ENCODE measurements at regions not wholly inside any gene's neighbourhood (a gene's known extent, or its start where the extent isn't known, plus 50 kb on each side); places are given as distances from the start of the nearest gene placed in this dataset.

DNA sequence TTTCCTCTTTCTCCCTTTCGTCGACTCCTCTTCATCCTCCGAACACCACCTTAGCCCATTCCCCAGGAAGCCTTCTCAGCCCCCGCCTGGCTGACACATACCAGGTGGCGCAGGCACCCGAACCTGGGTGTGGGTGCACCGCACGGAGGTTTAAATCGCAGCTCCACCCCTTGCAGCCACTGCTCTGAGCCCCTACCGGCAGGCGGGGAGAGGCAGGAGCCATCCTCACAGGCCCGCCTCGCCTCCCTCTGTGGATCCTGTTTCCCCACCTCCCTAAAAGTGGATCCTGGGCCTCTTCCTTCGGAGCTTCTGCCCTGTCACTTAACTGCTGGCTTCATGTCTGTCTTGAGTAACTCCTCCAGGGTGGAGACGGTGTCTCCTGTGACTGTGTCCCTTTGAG is 110.7 kb downstream of the OLFM1 start:
- no peak for DNase-seq

GRCh38 chr9:135198586-135199285 is 111.3 kb downstream of the OLFM1 start:
- no peak for DNase-seq

- no peak for DNase-seq
These were observed 112.0 kb downstream of the OLFM1 start for GRCh38 chr9:135199489-135199888.

DNA sequence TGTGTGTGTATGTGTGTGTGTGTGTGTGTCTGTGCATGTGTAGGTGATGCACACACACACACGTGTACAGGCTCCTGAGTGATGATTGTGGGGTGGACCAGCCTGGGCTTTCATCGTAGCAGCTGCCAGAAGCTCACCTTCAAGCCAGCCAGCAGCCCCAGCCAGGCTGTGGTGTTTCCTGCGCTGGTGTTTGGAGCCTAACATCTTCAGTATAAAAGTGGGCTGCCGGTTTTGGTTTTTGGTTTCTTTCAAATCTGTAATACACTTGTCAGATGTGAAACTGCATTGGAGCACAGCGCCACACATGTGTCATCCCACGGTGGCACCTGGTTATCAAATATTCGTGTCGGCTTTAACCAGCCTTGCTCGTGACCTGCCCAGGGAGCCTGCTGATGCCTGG is 114.2 kb downstream of the OLFM1 start:
- DNase-seq: no peak

DNA sequence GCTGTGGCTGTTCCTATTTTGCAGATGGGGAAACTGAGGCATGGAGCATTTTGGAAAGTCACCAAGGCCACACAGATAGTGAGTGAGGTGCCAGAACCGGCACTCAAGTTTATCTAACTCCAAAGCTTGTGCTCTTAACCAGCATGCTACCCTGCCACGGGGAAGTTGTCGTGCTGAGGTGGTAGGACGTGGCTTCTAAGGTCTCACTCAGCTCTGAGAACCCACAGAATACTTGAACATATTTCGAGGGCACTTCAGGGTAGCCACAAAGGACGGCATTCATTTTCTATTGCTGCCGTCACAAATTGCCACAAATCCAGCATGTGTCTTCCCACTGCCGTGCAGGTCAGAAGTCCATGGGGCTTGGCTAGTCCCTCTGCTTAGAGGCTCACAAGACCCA is 116.7 kb downstream of the OLFM1 start:
- no peak for DNase-seq

DNA sequence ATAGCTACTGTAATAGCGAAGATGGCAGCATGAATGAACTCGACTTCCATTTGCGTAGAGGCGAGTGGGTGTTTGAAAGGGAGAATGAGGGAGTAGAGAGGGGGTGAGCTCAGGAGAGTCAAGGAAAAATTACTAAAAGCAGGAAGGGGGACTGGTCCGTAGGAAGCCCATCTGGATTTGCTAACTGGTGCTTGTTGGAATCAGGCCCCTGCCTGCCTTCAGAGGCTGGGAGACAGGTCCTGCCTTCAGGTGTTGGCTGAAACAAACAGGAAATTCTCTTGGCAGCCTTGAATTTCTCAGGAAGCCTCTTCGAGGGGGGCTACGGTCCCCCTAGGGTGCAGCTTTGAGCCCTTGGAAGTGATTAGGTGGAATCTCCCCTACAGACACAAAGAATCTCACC is 121.7 kb downstream of the OLFM1 start:
- no peak for DNase-seq

DNA sequence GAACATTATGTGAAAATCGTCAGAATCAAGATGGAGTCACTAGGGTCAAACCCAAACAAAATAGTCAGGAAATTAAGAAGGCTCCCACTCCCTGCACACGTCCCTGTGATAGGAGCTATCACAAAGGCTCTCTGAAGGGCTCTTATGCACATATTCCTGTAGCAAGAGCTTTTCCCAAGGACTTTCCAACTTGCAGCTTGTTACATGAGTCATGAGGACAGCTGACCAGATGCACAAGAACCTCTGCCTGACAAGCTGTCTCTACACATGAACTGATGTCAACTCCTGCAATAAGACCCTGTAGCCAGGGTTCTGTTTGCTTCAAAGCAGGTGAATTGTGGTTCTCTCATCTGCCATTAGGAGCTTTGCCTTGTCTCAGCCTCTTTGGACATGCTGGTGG is 122.4 kb downstream of the OLFM1 start:
- DNase-seq: no peak

DNA sequence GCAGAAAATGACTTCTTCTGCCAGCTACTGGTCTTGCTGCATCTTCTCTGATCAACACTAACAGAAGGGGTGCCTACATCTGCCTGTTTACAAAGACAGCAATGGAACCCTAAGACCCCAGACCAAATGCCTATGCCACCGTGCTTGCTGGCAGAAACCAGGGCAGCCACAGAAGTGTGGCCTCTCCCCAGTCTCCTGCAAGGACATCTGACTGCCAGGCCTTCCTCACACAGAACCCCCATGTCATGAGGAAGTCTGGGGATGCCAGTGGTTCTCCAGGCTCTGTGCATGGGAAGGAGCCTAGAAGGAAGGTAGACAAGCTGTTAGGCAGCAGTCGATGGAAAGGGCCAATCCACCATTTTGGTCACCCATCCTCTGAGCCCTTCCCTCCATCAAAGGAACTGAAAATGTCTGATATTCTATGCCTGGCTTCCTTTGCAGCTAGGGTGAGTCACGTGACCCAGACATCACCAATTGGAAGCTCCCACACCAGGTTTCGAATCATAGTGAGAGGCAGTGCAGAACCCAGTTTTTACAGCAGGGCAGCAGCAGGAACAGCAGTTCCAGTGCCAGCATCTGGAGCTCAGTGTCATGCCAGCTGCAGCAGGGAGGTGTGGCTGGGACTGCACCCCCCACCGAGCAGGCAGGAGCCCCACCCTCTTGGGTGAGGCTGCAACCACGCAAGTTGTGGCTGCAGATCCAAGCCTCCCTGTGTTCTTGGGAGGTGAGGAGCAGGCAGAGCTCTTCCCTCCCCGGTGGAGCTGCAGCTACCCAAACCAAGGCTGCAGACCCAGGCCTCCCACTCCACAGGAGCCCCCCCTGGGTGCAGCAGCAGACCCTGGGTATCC is 123.4 kb downstream of the OLFM1 start:
- DNase-seq: no peak

DNA sequence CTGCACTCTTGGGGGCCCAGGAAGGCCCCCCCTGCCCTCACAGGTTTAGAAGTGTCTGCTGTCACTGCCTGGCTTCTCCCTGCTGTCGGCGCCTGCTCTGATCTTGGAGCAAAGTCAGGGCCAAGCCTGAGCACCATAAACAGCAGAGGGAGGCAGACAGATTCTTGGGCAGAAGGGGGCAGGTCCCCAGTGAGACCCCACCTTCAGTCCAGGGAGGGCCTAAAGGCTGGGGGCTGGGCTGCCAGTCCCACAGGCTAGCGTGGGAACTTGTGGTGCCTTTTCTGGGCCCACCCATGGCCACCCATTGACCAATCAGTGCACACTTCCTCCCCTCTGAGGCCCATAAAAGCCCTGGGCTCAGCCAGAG is 124.0 kb downstream of the OLFM1 start:
- DNase-seq: no peak

DNA sequence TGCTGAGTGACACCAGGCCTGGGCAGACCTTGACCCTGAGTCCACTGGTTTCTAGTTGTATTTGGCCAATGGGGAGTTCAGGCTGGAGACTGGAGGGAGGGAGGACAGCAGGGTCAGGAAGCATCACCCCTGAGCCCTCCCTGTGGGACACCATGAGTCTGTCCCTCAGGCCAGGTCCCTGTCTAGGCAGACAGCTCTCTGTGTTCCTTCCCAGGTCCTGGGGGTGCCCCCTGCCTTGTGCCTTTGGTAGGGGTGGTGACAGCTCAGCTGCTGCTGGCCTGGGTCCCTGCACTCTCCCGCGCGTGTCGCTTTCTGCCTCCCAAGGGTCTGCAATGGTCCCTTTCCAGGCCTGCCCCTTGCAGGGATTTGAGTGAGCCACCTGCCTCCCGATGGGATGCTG is 125.5 kb downstream of the OLFM1 start:
- DNase-seq: no peak

DNA sequence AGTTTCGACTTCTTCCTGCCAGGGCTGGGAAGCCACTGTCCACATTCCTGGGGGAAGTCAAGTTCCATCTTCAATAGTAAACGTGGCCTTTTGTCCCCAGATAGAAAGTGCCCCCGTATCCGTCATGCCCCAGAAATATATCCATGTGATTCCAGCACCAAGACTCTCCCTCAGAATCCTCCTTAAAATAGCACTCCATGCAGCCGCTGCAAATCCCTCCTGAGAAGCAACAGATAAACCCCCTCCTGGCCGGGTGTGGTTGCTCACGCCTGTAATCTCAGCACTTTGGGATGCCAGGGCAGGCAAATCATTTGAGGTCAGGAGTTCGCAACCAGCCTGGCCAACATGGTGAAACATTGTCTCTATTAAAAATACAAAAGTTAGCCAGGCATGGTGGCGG is 126.1 kb downstream of the OLFM1 start:
- no peak for DNase-seq

- DNase-seq: no peak
These were observed 126.7 kb downstream of the OLFM1 start for GRCh38 chr9:135214054-135214640.

DNA sequence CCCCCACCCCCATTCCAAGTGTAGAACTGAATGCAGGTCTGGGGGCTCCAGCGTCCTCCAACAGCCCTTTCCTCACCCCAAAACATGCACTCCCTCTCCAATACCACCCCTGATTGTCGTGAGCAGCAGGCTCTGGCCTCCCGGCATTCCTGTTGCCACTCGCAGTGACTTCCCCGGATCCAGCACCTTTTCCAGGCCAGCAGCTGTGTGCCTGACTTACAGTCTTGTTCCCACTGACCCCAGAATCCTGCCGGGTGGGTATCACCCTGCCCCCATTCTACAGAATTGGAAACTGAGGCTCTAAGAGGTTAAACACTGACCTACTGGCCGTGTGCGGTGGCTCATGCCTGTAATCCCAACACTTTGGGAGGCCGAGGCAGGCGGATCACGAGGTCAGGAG is 127.2 kb downstream of the OLFM1 start:
- no peak for DNase-seq

DNA sequence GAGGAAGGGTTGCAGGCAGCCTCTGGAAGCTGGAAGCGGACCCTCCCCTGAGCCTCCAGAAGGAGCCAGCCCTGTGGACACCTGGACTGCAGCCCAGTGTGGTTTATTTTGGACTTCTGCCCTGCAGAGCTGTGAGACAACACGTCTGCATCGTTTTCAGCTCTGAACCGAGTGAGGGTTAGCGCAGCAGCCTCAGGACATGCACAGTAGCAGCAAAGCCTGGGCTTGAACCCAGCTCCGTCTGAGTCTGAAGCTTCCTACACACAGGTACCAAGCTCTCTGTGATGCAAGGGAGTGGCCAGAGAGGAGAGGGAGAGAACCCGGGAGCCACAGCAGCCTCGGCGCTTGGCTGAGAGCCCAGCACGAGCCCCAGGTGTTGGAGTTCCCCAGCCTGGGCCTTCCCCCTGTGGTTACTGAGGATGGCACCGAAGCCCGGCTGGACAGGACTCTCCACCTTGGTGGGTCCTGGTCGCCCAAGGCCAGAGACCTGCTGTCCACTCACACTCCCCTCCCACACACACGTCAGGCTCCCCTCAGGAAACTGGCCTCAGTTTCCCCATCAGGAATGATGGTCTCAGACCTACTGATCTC is 128.2 kb downstream of the OLFM1 start:
- no peak for DNase-seq

DNA sequence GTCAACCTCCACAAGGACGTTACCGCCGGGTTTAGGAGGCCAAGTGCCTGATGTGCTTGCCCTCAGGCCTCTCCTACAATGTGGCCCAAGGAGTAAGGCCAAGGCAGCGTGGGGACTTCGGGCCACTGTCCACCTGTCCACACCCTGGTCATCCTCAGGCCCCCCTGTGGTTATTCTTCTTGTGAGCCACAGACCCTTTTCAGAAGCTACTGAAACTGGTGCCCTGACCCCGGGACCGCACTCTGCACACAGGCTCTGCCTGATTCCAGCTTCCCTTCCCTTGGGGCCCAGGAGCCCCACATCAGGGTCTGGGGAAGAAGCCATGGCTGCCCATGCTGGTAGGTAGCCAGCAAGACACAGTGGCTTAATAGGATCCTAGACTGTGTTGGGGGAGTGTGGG is 128.8 kb downstream of the OLFM1 start:
- DNase-seq: no peak

- no peak for DNase-seq
These were observed 129.4 kb downstream of the OLFM1 start for GRCh38 chr9:135216791-135217441.

DNA sequence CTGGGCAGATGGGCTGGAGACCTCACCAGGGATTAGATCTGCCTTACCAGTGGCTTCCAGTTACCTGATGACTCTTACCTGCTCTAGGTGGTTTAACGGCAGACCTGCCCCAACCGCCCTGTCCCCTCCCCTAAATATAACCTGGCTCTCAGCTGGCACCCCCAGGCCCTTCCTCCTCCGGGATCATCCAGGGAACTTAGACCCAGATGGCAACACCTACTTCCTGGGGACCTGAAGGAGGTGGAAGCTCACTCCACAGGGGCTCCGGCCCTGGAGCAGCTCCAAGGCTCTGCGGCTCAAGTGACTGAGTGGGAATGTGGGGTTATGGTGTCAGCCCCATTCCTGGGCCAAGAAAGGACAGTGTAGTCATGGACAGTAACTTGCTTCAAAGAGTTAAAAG is 130.4 kb downstream of the OLFM1 start:
- DNase-seq: no peak

GRCh38 chr9:135218331-135219225 is 131.1 kb downstream of the OLFM1 start:
- no peak for DNase-seq

GRCh38 chr9:135219676-135220600 is 132.5 kb downstream of the OLFM1 start:
- DNase-seq: no peak

DNA sequence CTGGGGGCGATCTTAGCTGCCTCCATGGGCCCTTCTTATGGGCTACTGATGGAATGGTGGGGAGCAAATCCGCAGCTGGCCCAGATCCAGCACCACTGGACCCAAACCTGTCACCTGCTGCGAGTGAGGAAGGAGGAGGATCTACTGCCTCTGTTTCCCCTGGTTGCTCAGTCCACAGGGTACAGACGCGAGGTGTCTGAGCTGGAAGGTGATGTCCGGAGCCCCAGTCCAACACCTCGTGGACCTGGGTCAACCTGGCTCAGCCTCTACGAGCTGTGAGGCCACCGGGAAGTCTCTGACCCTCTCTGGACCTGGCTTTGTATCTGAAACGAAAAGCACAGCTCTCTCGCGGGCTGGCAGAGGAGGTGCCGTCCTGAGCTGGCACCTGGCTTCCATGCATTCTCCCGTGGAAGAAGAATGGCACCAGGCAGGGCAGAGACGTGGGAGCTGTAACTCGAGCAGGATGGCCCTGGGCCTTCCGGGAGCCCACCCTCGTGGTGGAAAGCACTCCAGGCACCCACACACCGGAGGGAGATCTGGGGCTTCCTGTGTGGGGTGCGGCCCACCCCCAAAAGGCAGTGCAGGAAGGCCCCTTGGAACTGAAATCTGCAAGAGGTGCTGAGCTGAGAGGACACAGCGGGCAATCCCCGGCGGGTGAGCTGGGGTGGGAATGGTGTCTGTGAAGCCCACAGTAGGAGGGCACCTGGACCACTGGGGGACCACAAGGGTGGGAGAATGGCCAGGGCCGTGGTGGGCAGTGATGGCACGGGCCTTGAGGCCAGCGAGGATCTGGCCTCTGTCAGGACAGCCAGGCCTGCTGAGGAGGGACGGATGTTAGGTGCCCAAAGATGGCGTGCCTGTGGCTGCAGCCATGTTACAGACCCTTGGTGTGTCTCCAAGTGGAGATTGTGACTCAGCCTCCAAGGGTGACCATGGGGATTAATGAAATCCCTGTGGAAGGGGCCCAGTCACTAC is 133.4 kb downstream of the OLFM1 start:
- no peak for DNase-seq
